GM12864 (cell line): ENCODE measurements at regions not wholly inside any gene's neighbourhood (a gene's known extent, or its start where the extent isn't known, plus 50 kb on each side); places are given as distances from the start of the nearest gene placed in this dataset.
A peak's percentile ranks its signal among the peaks of the same experiment; 100 is the strongest.

Source experiments
- DNase-seq: peaks from one replicate; pipeline ENCODE4 v3.0.0-alpha.2; 2011; ENCODE audit warnings: low read depth
- H3K4me3 ChIP-seq: 2 replicates; pipeline ENCODE4 v1.5.1; 2011; ENCODE audit warnings: mild to moderate bottlenecking, low read depth, low read length, control low read depth
- CTCF ChIP-seq: IDR thresholded peaks from 2 replicates; pipeline ENCODE4 v1.5.1; 2011; ENCODE audit warnings: low read depth, mild to moderate bottlenecking, moderate library complexity, low read length, control low read depth, inconsistent platforms; ENCODE audit errors: missing control alignments

GRCh38 chr2:121004359-121004758 lies 268.7 kb downstream of the GLI2 start:
- no peak overlapping the region for H3K4me3 ChIP-seq
- DNase-seq, result no peak
- no peak for TF ChIP-seq CTCF

- TF ChIP-seq CTCF, result no peak
- DNase-seq, result no peak
- no peak overlapping the region for H3K4me3 ChIP-seq
Measured at GRCh38 chr2:121004950-121005349, 269.3 kb downstream of the GLI2 start.

- DNase-seq, result no peak
- H3K4me3 ChIP-seq, result no peak overlapping the region
- no peak for TF ChIP-seq CTCF
Measured at GRCh38 chr2:121005453-121005852, 269.8 kb downstream of the GLI2 start.

- H3K4me3 ChIP-seq, result no peak overlapping the region
- TF ChIP-seq CTCF, result no peak
- DNase-seq, result no peak
Measured at GRCh38 chr2:121006743-121007489, 271.2 kb downstream of the GLI2 start.

- no peak for TF ChIP-seq CTCF
- H3K4me3 ChIP-seq, result no peak overlapping the region
- no peak for DNase-seq
Measured at GRCh38 chr2:121007490-121007853, 271.8 kb downstream of the GLI2 start.

GRCh38 chr2:121008975-121009374 lies 273.3 kb downstream of the GLI2 start:
- peak; percentile 30 for TF ChIP-seq CTCF
- no peak overlapping the region for H3K4me3 ChIP-seq
- no peak for DNase-seq

- no peak for DNase-seq
- no peak overlapping the region for H3K4me3 ChIP-seq
- no peak for TF ChIP-seq CTCF
Measured at GRCh38 chr2:121010998-121011397, 274.0 kb downstream of the TFCP2L1 start.
